ENCODE measurements at regions not wholly inside any gene's neighbourhood (a gene's known extent, or its start where the extent isn't known, plus 50 kb on each side); places are given as distances from the start of the nearest gene placed in this dataset.

DNA sequence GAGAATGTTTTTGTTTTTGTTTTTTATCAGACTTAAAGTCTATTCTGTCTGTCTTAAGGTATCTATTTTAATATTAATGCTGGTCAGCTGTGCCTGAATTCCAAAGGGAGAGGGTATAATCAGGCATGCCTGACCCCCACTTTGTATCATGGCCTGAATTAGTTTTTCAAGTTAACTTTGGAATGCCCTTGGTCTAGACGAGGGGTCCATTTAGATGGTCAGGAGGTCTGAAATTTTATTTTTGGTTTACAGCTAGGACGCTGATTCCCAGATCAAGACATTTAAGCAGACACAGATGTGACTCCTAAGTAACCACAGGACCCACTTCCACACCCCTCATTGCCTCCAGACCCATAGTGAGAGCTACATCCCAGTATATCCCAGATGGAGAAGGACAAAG is 189.5 kb downstream of the ARHGAP12 start:
- Histone ChIP-seq H3K4me1 (ENCODE audit: insufficient read depth, low read length) (peaks cover 14% of the 10 kb centered on the region), H3K27ac (ENCODE audit: low read depth, low read length) (peak overlapping the region; percentile 53), H3K4me2 (ENCODE audit: low read length) (peak overlapping the region; percentile 45), H3K9ac (ENCODE audit: low read length) (no peak overlapping the region), H2AFZ (ENCODE audit: low read depth, low read length) (no peak overlapping the region), H4K20me1 (ENCODE audit: insufficient read depth, low read length) (no peaks in the 10 kb centered on the region), H3K36me3 (ENCODE audit: insufficient read depth, low read length) (no peaks in the 10 kb centered on the region), H3K27me3 (ENCODE audit: insufficient read depth, low read length) (no peaks in the 10 kb centered on the region), H3K9me3 (ENCODE audit: insufficient read depth, low read depth, low read length) (no peaks in the 10 kb centered on the region), H3K79me2 (ENCODE audit: insufficient read depth, low read length) (no peaks in the 10 kb centered on the region), H3K4me3 (ENCODE audit: insufficient read depth, low read depth, low read length) (no peak overlapping the region)
- Mint-ChIP-seq H3K4me3 (ENCODE audit: unreplicated experiment) (no peak overlapping the region), H3K27ac (ENCODE audit: unreplicated experiment) (peak overlapping the region; percentile 13), H3K36me3 (ENCODE audit: low read depth, unreplicated experiment) (peaks cover 7% of the 10 kb centered on the region), H3K27me3 (ENCODE audit: low read depth, unreplicated experiment) (no peaks in the 10 kb centered on the region), H3K9me3 (ENCODE audit: unreplicated experiment) (peaks cover 9% of the 10 kb centered on the region), H3K4me1 (ENCODE audit: low read depth, unreplicated experiment) (peaks cover 20% of the 10 kb centered on the region)
- FAIRE-seq, result peak; percentile 29
- TF ChIP-seq, protein P1, sequence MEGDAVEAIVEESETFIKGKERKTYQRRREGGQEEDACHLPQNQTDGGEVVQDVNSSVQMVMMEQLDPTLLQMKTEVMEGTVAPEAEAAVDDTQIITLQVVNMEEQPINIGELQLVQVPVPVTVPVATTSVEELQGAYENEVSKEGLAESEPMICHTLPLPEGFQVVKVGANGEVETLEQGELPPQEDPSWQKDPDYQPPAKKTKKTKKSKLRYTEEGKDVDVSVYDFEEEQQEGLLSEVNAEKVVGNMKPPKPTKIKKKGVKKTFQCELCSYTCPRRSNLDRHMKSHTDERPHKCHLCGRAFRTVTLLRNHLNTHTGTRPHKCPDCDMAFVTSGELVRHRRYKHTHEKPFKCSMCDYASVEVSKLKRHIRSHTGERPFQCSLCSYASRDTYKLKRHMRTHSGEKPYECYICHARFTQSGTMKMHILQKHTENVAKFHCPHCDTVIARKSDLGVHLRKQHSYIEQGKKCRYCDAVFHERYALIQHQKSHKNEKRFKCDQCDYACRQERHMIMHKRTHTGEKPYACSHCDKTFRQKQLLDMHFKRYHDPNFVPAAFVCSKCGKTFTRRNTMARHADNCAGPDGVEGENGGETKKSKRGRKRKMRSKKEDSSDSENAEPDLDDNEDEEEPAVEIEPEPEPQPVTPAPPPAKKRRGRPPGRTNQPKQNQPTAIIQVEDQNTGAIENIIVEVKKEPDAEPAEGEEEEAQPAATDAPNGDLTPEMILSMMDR (IDR thresholded peaks at IDR 0.05; ENCODE audit: insufficient read depth, low read depth, low read length), result no peak
- no peak for TF ChIP-seq EZH2 (IDR thresholded peaks at IDR 0.05; ENCODE audit: insufficient read depth, low read length)
- no peak for DNase-seq (ENCODE audit: low read depth)

GRCh38 chr10:31731711-31732110 is 196.9 kb downstream of the ARHGAP12 start:
- FAIRE-seq (no peak), DNase-seq (ENCODE audit: low read depth) (no peak)
- Histone ChIP-seq H2AFZ (ENCODE audit: low read depth, low read length) (no peak overlapping the region), H3K27me3 (ENCODE audit: insufficient read depth, low read length) (no peaks in the 10 kb centered on the region), H3K4me1 (ENCODE audit: insufficient read depth, low read length) (no peaks in the 10 kb centered on the region), H4K20me1 (ENCODE audit: insufficient read depth, low read length) (no peaks in the 10 kb centered on the region), H3K9me3 (ENCODE audit: insufficient read depth, low read depth, low read length) (no peaks in the 10 kb centered on the region), H3K79me2 (ENCODE audit: insufficient read depth, low read length) (no peaks in the 10 kb centered on the region), H3K36me3 (ENCODE audit: insufficient read depth, low read length) (no peaks in the 10 kb centered on the region), H3K4me3 (ENCODE audit: insufficient read depth, low read depth, low read length) (no peak overlapping the region), H3K4me2 (ENCODE audit: low read length) (no peak overlapping the region), H3K27ac (ENCODE audit: low read depth, low read length) (no peak overlapping the region), H3K9ac (ENCODE audit: low read length) (no peak overlapping the region)
- H3K27ac Mint-ChIP-seq (ENCODE audit: unreplicated experiment), result no peak overlapping the region
- TF ChIP-seq EZH2 (IDR thresholded peaks at IDR 0.05; ENCODE audit: insufficient read depth, low read length), result no peak
- TF ChIP-seq, protein P1 (IDR thresholded peaks at IDR 0.05; ENCODE audit: insufficient read depth, low read depth, low read length), result no peak
- no peaks in the 10 kb centered on the region for H3K36me3 Mint-ChIP-seq (ENCODE audit: low read depth, unreplicated experiment)
- peaks cover 5% of the 10 kb centered on the region for H3K9me3 Mint-ChIP-seq (ENCODE audit: unreplicated experiment)
- no peaks in the 10 kb centered on the region for H3K27me3 Mint-ChIP-seq (ENCODE audit: low read depth, unreplicated experiment)
- no peak overlapping the region for H3K4me3 Mint-ChIP-seq (ENCODE audit: unreplicated experiment)
- H3K4me1 Mint-ChIP-seq (ENCODE audit: low read depth, unreplicated experiment), result no peaks in the 10 kb centered on the region

- Histone ChIP-seq H3K4me1 (ENCODE audit: insufficient read depth, low read length) (no peaks in the 10 kb centered on the region), H3K27ac (ENCODE audit: low read depth, low read length) (no peak overlapping the region), H3K9me3 (ENCODE audit: insufficient read depth, low read depth, low read length) (no peaks in the 10 kb centered on the region), H3K79me2 (ENCODE audit: insufficient read depth, low read length) (no peaks in the 10 kb centered on the region), H3K36me3 (ENCODE audit: insufficient read depth, low read length) (no peaks in the 10 kb centered on the region), H3K4me3 (ENCODE audit: insufficient read depth, low read depth, low read length) (no peak overlapping the region), H3K27me3 (ENCODE audit: insufficient read depth, low read length) (no peaks in the 10 kb centered on the region), H3K4me2 (ENCODE audit: low read length) (no peak overlapping the region), H2AFZ (ENCODE audit: low read depth, low read length) (no peak overlapping the region), H3K9ac (ENCODE audit: low read length) (no peak overlapping the region), H4K20me1 (ENCODE audit: insufficient read depth, low read length) (no peaks in the 10 kb centered on the region)
- Mint-ChIP-seq H3K36me3 (ENCODE audit: low read depth, unreplicated experiment) (no peaks in the 10 kb centered on the region), H3K27ac (ENCODE audit: unreplicated experiment) (no peak overlapping the region), H3K27me3 (ENCODE audit: low read depth, unreplicated experiment) (no peaks in the 10 kb centered on the region), H3K4me1 (ENCODE audit: low read depth, unreplicated experiment) (no peaks in the 10 kb centered on the region), H3K4me3 (ENCODE audit: unreplicated experiment) (no peak overlapping the region), H3K9me3 (ENCODE audit: unreplicated experiment) (peaks cover 2% of the 10 kb centered on the region)
- FAIRE-seq, result no peak
- DNase-seq (ENCODE audit: low read depth), result no peak
- TF ChIP-seq EZH2 (IDR thresholded peaks at IDR 0.05; ENCODE audit: insufficient read depth, low read length), result no peak
- TF ChIP-seq, protein P1 (IDR thresholded peaks at IDR 0.05; ENCODE audit: insufficient read depth, low read depth, low read length), result no peak
Measured at GRCh38 chr10:31730776-31731175, 197.9 kb downstream of the ARHGAP12 start.

Measured in astrocyte (in vitro differentiated cells and primary cell).